ENCODE measurements at regions not wholly inside any gene's neighbourhood (a gene's known extent, or its start where the extent isn't known, plus 50 kb on each side); places are given as distances from the start of the nearest gene placed in this dataset.
"Not testable (repeated sequence)": the region's sequence is repeated elsewhere in the genome, so short reads cannot be mapped to it uniquely, and the experiment has no call there.

- DNase-seq: no peak
Observed at GRCh38 chr3:184440151-184440550, 60.3 kb downstream of the CHRD start.

DNA sequence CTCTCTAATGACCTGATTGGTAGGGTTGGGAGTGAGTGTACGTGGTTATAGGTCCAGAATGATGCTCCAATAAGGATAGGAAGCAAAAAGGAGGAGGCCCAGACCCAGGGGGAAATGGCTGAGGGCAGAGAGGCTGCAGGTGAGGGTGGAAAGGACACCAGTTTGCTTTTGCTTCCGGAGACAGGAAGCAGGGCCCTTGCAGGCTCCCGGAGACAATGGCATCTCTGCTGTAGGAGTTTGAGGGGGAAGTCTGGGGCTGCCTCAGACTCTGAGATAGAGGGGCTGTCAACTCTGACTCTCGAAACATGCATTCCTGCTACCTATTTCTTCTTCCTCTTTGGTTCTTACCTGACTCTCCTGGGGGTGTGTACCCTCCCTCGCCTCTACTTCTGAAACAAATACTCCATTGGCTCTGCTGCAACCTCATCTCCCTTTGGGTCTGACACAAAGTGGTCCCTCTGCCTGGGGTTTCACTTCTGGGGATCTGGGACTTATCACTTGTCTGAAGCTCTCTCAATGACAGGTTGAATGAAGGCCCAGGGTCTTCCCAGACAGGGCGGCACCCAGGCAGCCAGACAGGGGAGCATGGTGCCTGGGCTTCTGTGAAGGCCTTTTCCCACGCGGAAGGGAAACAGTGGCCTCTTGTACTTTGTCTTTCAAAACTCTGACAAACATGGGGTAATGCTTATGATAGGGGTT lies 61.5 kb downstream of the CHRD start:
- DNase-seq: no peak

DNA sequence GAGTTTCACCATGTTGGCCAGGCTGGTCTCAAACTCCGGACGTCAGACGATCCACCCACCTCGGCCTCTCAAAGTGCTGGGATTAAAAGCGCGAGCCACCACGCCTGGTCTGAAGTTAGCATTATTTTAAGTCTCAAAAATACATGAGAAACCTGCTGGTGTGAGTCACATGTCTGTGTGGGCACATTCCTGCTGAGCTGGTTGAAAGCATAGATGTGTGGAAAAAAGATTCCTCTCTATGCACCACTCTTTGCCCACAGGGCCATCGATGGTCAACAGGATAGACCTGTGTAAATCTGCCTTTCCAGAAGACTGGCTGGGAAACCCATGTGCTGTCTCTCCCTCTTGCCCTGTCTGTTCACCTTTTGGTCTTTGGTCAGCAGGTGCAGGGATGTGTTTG lies 63.5 kb downstream of the CHRD start:
- DNase-seq: no peak

DNA sequence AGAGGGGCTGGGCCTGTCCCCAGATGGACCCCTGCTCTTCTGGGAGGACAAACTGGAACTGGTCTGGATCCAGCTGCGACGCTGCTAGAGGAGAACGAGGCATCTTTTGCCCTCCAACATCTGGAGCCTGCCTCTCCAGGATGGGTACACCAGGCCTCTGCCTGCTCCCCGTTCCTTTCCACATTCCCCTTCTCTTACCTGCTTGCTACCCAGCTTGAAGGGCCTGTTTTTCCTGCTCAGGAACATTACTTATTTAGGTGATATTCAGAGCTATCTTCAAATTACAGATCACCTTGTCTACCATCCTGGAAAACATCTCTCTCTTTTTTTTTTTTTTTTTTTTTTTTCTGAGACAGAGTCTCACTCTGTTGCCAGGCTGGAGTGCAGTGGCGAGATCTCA lies 64.0 kb downstream of the CHRD start:
- DNase-seq: no peak

- DNase-seq: no peak
Observed at GRCh38 chr3:184448321-184449160, 68.7 kb downstream of the CHRD start.

- no peak for DNase-seq
Observed at GRCh38 chr3:184449161-184449515, 69.3 kb downstream of the CHRD start.

DNA sequence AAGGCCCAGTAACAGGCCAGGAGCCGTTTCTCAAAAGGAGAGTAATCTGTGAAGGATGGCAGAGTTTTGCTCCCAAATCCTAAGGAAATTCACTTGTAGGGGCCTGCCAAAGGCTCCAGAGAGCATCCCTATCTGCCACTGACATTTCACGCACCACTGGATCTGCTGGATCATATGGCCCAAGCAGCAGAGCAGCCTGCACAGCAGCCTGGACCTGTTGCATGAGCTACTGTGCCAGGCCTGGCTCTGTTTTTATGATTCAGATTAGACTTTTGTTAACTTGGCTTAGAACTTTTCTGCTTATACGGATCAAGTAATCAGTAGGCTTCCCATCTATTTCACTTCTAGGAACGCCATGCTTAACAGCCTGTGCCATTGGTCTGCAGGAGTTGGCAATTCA lies 70.7 kb downstream of the CHRD start:
- no peak for DNase-seq

GRCh38 chr3:184453296-184453695 lies 73.4 kb downstream of the CHRD start:
- no peak for DNase-seq

- DNase-seq: no peak
Observed at GRCh38 chr3:184455991-184456390, 76.1 kb downstream of the CHRD start.

DNA sequence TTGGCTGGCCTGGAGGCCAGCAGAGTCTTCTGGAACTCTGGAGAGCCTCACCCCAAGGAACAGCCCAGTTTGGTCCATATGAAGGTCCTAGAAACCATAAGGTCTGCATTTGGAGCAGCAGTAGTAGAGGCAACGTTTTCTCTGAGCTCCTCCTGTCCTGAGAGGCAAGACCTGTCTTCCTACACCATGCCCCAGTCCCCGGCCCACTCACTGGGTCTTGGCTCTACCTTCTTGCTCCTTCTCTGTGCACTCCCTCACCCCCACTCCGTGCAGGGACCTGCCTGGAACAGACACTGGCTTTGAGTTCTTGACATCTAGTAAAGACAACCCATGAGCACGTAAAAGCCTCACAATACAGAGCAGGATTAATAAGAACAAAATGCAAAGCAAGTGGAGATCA lies 76.6 kb downstream of the CHRD start:
- DNase-seq: no peak

GRCh38 chr3:184457329-184457728 lies 77.5 kb downstream of the CHRD start:
- DNase-seq: no peak

DNA sequence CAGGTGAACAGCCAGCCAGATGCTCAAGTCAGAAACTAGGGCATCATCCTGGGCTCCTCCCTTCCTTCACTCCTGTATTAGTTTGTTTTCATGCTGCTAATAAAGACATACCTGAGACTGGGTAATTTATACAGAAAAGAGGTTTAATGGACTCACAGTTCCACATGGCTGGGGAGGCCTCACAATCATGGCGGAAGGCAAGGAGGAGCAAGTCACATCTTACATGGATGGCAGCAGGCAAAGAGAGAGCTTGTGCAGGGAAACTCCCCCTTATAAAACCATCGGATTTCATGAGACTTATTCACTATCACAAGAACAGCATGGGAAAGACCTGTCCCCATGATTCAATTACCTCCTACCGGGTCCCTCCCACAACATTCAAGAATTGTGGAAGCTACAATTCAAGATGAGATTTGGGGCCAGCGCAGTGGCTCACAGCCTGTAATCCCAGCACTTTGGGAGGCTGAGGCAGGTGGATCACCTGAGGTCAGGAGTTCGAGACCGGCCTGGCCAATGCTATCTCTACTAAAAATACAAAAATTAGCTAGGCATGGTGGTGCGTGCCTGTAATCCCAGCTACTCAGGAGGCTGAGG lies 78.0 kb downstream of the CHRD start:
- not testable (repeated sequence) for DNase-seq

GRCh38 chr3:184459355-184459754 lies 79.5 kb downstream of the CHRD start:
- DNase-seq: peak; percentile 66 to 81

DNA sequence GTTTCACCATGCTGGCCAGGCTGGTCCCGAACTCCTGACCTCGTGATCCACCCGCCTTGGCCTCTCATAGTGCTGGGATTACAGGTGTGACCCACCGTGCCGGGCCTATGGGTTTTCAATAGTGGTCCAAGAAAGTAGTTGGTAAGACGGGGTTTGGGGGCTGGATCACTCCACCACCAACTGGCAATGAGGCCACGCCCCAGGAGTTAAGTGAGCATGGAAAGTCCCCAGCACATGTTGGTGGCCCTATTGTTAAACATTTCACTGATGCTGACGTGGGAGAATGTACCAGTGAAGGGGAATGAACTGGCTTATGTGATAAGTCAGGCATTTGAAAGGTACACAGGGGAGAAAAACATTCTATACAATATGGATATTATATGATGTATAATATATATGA lies 80.4 kb downstream of the CHRD start:
- no peak for DNase-seq

DNA sequence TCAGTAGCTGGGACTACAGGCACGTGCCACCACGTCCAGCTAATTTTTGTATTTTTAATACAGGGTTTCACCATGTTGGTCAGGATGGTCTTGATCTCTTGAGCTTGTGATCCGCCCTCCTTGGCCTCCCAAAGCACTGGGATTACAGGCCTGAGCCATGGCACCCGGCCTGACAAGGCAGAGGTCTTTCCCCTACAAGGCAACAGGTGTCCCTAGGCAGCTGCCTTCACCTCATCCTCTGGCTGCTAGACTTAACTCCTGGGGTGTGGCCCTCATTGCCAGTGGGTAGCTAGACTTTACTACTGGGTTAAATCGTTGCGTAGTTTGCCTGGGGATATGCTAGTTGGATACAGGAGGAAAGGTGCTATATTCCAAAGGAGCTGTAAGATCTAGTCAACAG lies 81.4 kb downstream of the CHRD start:
- DNase-seq: no peak

GRCh38 chr3:184465883-184466412 lies 86.1 kb downstream of the CHRD start:
- no peak for DNase-seq

DNA sequence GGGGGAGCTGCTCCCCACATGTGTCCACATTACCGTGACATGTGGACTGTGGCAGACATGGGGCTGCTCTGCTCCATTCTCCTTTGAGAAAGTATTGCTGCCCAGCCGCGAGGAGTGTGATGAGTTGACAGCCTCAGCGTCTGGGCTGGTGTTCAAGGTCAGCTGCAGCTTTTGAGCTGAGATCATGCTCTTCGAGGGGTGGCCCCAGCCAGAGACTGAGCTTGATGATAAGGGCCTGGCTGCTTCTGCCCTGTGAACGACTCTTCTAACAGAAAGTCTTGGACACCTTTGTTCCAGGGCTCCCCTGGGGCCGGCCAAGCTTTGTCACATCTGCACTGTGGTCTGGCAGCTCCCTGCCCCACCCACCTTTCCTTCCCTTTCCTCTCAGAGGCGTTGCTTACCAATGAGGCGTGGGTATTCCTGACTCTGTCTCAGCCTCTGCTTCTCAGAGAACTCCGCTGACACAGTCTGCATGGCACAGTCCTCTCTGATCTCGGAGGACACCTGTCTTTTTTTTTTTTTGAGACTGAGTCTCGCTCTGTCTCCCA lies 86.6 kb downstream of the CHRD start:
- DNase-seq: peak; percentile 59 to 74

DNA sequence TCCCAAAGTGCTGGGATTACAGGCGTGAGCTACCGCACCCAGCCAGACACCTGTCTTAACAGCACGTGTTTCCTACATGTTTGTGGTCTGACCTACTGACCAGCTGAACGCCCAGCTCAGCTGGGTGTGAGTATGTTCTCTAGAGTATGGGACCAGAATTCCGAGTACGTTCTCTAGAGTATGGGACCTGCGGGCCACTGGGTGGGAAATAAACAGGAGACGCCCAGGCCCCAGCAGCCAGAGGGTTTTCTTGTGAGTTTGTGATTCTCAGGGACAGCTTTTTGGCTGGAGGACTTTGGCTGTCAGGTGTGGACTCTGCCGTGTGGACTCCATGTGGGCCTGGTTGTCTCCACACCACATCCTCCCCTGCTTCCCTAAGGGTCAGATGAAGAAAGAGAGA lies 87.3 kb downstream of the CHRD start:
- DNase-seq: no peak

DNA sequence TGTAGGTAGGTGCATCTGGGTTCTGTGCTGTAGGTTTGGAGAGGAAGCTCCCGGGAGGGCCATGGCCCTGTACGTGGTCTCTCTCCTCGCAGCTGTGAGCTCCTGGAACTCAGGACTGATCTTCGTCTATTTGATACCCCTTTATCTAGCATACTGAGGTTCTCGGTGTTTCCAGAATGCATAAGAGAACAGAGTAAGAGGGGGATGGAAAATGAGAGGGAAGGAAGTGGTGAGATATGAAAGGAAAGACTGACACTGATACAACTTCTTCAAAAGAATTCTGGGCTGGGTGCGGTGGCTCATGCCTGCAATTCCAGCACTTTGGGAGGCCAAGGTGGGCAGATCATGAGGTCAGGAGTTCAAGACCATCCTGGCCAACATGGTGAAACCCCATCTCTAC lies 90.7 kb downstream of the CHRD start:
- no peak for DNase-seq

DNA sequence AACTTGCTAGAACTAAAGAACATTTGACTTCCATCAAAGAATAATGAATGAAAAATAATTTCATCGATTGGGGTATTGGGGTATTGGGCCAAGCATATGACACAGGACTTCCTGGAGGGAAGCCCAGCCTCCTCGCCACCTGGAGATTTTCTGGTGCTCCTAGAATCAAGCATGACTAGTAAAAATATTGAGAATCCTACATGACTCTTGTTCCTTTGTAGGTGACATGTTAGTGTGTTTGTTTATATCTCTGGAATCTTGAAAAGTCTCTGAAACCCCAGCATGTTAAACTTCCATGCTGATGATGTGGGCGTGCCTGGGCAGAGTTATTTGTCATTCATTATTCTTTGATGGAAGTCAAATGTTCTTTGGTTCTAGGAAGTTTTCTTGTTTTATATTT lies 90.1 kb upstream of the EPHB3 start:
- no peak for DNase-seq

GRCh38 chr3:184472723-184473428 lies 88.7 kb upstream of the EPHB3 start:
- peak; percentile 68 to 82 for DNase-seq

- peak in 1 of 2 donors; percentile 57 for DNase-seq
Observed at GRCh38 chr3:184474897-184475296, 86.7 kb upstream of the EPHB3 start.

DNA sequence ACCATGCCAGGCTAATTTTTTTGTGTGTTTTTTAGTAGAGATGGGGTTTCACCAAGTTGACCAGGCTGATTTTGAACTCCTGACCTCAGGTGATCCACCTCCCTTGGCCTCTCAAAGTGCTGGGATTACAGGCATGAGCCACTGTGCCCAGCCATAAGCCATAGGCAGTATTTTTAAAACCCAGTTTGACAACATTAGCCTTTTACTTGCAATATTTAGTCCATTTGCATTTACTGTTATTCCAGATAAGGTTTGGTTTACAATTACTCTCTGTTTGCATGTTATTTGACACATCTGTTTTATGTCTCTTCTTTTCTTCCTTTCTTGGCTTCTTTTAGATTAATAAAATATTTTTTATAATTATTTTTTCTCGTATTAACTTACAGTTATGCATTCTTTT lies 83.6 kb upstream of the EPHB3 start:
- DNase-seq: no peak
